Activated naive CD4-positive, alpha-beta T cell treated with anti-CD3 and anti-CD28 coated beads, Interleukin-2, amount 50 U/mL, for 72 hours (primary cell): ENCODE measurements at regions not wholly inside any gene's neighbourhood (a gene's known extent, or its start where the extent isn't known, plus 50 kb on each side); places are given as distances from the start of the nearest gene placed in this dataset.

Experiments used
- ATAC-seq, 2 donors: fragments of 150-1000 bp; cut with Tn5 transposase; 2 replicates each; pipeline ENCODE4 v1.10.0; 2021; ENCODE audit warnings: mild to moderate bottlenecking in 2 of 2, moderate library complexity in 2 of 2
- DNase-seq, 2 donors: peaks; one replicate each; pipeline ENCODE4 v3.0.0; 2021 to 2022; ENCODE audit warnings: low spot score in 2 of 2
- H3K27ac Mint-ChIP-seq, 2 donors: one replicate each; pipeline ENCODE4 v1.8.0; 2022; ENCODE audit warnings: mild to moderate bottlenecking in 2 of 2, mixed read lengths in 2 of 2
- H3K36me3 Mint-ChIP-seq, 2 donors: one replicate each; pipeline ENCODE4 v1.8.0; 2022; ENCODE audit warnings: mixed read lengths in 2 of 2
- H3K9me3 Mint-ChIP-seq, 2 donors: one replicate each; pipeline ENCODE4 v1.8.0; 2022; ENCODE audit warnings: mixed read lengths in 2 of 2

GRCh38 chr18:61222206-61222605 is 111.0 kb upstream of the CDH20 start:
- Mint-ChIP-seq H3K36me3 (no peaks in the 10 kb centered on the region), H3K27ac (no peak overlapping the region), H3K9me3 (peaks cover 35 to 36% of the 10 kb centered on the region in 2 donors)
- ATAC-seq = no peak
- DNase-seq = no peak

- no peak for ATAC-seq
Observed at GRCh38 chr18:61225336-61225735, 107.9 kb upstream of the CDH20 start.

DNA sequence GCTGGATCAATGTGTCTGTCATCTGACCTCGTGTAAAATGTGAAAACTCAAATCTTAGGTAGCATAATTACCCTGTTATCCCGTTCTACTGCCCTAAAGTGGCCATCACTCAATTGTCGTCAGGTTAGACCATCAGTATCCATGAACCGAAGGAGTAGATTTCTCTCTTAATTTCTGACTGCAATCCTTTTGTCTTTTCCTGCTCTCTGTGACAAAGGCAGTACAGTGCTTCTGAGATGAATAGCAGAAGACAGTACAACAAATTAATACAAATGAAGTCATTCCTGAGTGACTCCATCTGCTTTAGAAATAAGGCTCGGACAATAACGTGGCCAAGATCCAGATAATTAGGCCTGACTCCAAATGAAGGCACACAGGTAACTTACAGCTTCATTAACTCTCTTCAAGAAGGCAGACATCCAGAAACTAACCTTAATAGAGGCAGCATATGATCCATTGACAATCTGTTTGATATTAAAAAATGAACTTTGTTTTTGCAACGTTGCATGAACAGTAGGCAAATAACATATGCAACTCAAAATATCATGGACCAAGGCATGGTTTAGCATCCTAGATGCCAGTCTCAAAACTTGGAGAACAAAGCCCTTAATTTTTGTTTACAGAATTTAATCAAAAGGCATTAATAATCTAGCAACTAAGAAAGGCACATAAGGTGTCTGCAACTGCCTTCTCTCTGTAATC is 96.7 kb upstream of the CDH20 start:
- ATAC-seq (no peak), DNase-seq (no peak)
- Mint-ChIP-seq H3K27ac (no peak overlapping the region), H3K36me3 (no peaks in the 10 kb centered on the region), H3K9me3 (peaks cover 0 to 4% of the 10 kb centered on the region in 2 donors)

More at GRCh38 chr18:61225336-61225735, 107.9 kb upstream of the CDH20 start:
- no peak for DNase-seq
- Mint-ChIP-seq H3K9me3 (peaks cover 23 to 25% of the 10 kb centered on the region in 2 donors), H3K36me3 (no peaks in the 10 kb centered on the region), H3K27ac (no peak overlapping the region)

DNA sequence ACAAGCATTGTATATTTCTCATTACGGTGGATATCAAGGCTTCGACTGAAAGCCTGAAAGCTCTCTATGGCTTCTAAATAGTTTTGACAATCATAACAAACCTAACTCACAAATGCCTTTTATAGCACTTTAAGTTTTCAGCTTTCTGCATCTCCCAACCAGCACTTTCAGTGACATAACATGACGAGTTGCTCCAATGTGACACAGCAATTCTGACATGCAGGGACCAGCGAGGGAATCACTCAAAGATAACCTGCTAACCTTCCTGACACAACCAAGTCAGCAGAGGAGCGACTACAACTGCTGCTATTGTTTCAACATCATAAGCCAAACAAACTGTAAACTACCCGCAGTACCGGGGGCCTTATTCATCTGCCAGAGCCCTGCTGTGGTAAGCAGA is 95.7 kb upstream of the CDH20 start:
- H3K27ac Mint-ChIP-seq = no peak overlapping the region
- no peaks in the 10 kb centered on the region for H3K36me3 Mint-ChIP-seq
- no peak for ATAC-seq
- DNase-seq = no peak
- H3K9me3 Mint-ChIP-seq = peaks cover 0 to 4% of the 10 kb centered on the region in 2 donors

GRCh38 chr18:61239051-61239450 is 94.2 kb upstream of the CDH20 start:
- H3K9me3 Mint-ChIP-seq = peaks cover 0 to 4% of the 10 kb centered on the region in 2 donors
- no peak for ATAC-seq
- no peak overlapping the region for H3K27ac Mint-ChIP-seq

GRCh38 chr18:61241260-61241853 is 91.9 kb upstream of the CDH20 start:
- ATAC-seq (no peak), DNase-seq (no peak)
- no peak overlapping the region for H3K27ac Mint-ChIP-seq
- H3K9me3 Mint-ChIP-seq = peaks cover 2 to 10% of the 10 kb centered on the region in 2 donors
- no peaks in the 10 kb centered on the region for H3K36me3 Mint-ChIP-seq

More at GRCh38 chr18:61239051-61239450, 94.2 kb upstream of the CDH20 start:
- DNase-seq = no peak
- H3K36me3 Mint-ChIP-seq = no peaks in the 10 kb centered on the region

DNA sequence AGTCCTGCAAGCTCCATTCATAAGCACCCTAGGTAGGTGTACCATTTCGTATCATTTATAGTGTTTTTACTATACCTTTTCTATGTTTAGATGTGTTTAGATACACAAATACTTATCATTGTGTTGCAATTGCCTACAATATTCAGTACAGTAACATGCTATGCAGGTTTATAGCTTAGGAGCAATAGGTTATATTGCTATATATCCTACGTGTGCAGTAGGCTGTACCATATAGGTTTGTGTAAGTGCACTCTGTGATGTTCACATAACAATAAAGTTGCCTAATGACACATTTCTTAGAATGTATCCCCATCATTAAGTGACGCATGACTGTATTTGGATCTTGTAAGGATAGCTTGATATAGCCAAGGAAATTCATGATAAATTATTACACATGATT is 88.6 kb upstream of the CDH20 start:
- peaks cover 5 to 9% of the 10 kb centered on the region in 2 donors for H3K9me3 Mint-ChIP-seq
- H3K36me3 Mint-ChIP-seq = no peaks in the 10 kb centered on the region
- no peak for ATAC-seq
- no peak for DNase-seq
- no peak overlapping the region for H3K27ac Mint-ChIP-seq

- ATAC-seq (no peak), DNase-seq (no peak)
- peaks cover 5 to 9% of the 10 kb centered on the region in 2 donors for H3K9me3 Mint-ChIP-seq
- no peak overlapping the region for H3K27ac Mint-ChIP-seq
- no peaks in the 10 kb centered on the region for H3K36me3 Mint-ChIP-seq
Observed at GRCh38 chr18:61245276-61245675, 88.0 kb upstream of the CDH20 start.

DNA sequence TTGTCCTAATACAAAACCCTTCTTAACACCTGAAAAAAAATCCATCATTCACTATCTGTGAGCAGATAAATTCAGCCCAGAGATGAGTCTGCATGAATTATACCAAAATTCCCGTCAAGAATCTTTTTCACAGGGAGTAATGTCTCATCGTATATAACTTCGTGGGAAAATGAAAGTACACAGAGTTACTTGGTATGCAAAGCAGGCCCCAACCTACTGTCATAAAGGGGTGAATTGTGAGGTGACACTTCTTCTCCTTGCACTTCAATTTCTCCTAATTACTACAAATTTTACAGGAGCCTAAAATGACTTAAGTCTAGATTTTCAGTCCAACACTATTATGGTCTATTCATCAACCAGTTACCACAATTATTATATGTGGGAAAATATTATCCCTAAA is 84.6 kb upstream of the CDH20 start:
- ATAC-seq (no peak), DNase-seq (no peak)
- no peak overlapping the region for H3K27ac Mint-ChIP-seq
- no peaks in the 10 kb centered on the region for H3K36me3 Mint-ChIP-seq
- peaks cover 5 to 14% of the 10 kb centered on the region in 2 donors for H3K9me3 Mint-ChIP-seq

- peaks cover 8 to 9% of the 10 kb centered on the region in 2 donors for H3K9me3 Mint-ChIP-seq
- no peak for ATAC-seq
- H3K27ac Mint-ChIP-seq = no peak overlapping the region
- H3K36me3 Mint-ChIP-seq = no peaks in the 10 kb centered on the region
- DNase-seq = no peak
Observed at GRCh38 chr18:61256291-61256690, 76.9 kb upstream of the CDH20 start.

DNA sequence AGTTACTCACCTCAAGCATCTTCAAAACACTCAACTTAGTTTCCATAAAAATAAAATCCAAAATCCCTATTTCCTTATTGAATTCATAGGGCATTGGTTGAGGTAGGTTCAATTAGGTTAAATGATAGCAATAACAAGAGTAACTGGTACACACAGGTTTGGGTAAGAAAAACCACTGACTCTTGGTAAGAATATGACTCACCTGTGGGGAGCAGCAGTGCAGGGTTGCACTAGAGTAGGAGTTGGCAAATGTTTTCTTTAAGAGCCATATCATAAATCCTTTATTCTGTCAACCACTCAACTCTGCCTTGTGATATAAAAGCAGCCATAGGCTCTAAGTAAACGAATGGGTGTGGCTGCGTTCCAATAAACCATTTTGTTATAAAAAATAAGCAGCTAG is 71.4 kb upstream of the CDH20 start:
- peak in 1 of 2 donors; percentile 46 for ATAC-seq
- DNase-seq = no peak
- peaks cover 12 to 13% of the 10 kb centered on the region in 2 donors for H3K9me3 Mint-ChIP-seq
- H3K27ac Mint-ChIP-seq = no peak overlapping the region
- peaks cover 0 to 5% of the 10 kb centered on the region in 2 donors for H3K36me3 Mint-ChIP-seq

DNA sequence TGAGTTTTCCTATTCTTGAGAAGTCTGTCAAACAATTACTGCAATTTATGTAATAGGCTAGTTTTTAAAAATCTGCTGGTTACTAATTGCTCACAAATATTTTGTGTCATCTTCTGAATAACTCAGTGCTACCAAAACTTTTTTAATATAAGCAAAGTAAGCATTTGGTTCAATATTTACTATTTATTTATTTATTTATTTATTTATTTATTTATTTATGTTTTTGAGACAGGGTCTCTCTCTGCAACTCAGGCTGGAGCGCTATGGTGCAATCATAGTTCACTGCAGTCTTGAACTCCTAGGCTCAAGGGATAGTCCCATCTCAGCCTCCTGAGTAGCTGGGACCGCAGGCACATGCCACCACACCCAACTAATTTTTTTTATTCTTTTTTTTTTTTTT is 60.4 kb upstream of the CDH20 start:
- Mint-ChIP-seq H3K27ac (no peak overlapping the region), H3K36me3 (no peaks in the 10 kb centered on the region), H3K9me3 (peaks cover 12 to 17% of the 10 kb centered on the region in 2 donors)
- DNase-seq (no peak), ATAC-seq (no peak)

- peaks cover 16 to 17% of the 10 kb centered on the region in 2 donors for H3K9me3 Mint-ChIP-seq
- DNase-seq = no peak
- no peak overlapping the region for H3K27ac Mint-ChIP-seq
- ATAC-seq = no peak
- H3K36me3 Mint-ChIP-seq = no peaks in the 10 kb centered on the region
Observed at GRCh38 chr18:61273533-61273932, 59.7 kb upstream of the CDH20 start.

DNA sequence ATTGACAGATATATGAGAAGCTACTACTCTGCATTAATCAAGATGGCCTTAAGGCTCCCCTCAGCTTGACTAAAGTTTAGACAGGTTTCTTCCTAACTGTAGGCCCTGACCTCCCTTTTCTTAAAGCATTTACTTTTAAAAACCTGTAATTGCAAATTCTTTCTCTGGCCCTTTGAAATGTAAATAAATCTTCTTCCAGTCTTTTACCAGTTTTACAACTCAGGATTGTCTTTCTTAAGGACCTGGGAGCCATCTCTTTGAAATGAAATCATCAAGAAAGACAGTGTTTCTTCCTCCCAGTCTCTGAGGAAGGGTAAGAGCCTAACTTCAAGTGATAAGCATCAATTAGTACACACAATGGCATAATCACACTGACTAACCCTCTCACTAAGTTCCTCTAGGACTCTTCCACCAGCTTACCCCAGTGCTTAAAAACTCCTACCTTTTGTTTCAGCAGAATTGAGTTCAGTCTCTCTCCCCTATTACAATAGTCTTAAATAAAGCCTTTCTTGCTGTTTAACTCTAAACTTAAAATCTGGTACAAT is 58.7 kb upstream of the CDH20 start:
- ATAC-seq = no peak
- H3K27ac Mint-ChIP-seq = no peak overlapping the region
- H3K36me3 Mint-ChIP-seq = no peaks in the 10 kb centered on the region

DNA sequence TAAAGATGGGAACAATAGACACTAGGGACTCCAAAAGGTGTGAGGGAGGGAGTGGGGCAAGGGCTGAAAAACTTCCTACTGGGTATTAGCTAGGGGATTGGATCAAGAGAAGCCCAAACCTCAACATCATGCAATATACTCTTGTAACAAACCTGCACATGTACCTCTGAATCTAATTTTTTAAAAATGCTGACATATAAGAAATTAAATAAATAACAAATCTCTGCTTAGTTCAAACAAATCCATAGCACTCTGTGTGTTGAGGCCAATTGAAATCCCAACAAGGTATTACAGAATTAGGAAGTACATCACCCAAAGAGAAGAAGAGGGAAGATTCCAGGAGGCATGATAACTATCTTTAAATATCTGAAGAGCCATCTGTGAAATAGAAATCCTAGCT is 55.4 kb upstream of the CDH20 start:
- DNase-seq (no peak), ATAC-seq (no peak)
- H3K9me3 Mint-ChIP-seq = peaks cover 24 to 32% of the 10 kb centered on the region in 2 donors
- peaks cover 0 to 7% of the 10 kb centered on the region in 2 donors for H3K36me3 Mint-ChIP-seq
- H3K27ac Mint-ChIP-seq = no peak overlapping the region

More for the DNA sequence above, 58.7 kb upstream of the CDH20 start:
- DNase-seq = no peak
- peaks cover 16 to 18% of the 10 kb centered on the region in 2 donors for H3K9me3 Mint-ChIP-seq

DNA sequence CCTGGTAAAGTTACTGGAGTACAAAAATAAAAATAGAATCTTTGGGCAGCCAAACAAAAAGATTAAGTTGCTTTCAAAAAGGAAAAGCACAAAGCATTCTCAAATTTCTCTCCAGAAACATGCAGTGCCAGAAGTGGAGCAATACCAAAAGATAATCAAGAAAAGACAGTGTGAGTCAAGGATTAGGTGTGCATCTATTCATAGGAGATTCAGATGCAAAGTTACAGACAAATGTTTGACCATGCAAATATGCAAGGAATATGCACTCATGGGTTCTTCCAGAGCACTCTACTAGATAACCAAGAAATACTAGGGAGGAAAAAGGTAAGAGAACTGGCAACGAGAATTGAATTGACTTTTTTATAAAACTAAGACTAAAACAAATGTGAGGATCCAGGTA is 51.8 kb upstream of the CDH20 start:
- no peak for DNase-seq
- H3K36me3 Mint-ChIP-seq = peaks cover 0 to 7% of the 10 kb centered on the region in 2 donors
- no peak for ATAC-seq
- peaks cover 23 to 29% of the 10 kb centered on the region in 2 donors for H3K9me3 Mint-ChIP-seq
- no peak overlapping the region for H3K27ac Mint-ChIP-seq

DNA sequence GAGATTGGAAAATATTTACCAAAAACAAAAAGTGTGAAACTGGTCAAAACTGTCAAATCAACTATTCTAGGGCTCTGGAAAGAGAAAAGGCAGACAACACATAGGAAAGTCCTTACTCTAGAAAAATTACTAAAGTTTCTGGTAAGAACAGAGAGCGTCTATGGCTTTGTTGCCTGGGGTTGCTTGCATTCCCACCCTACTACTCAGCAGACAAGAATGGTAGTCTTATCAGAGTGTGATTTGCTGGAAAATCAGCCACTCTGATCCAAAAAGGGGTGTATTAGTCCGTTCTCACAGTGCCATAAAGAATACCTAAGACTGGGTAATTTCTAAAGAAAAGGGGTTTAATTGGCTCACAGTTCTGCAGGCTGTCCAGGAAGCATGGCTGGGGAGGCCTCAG is 50.3 kb upstream of the CDH20 start:
- Mint-ChIP-seq H3K9me3 (peaks cover 20 to 25% of the 10 kb centered on the region in 2 donors), H3K36me3 (peaks cover 0 to 7% of the 10 kb centered on the region in 2 donors), H3K27ac (no peak overlapping the region)
- DNase-seq (no peak), ATAC-seq (no peak)
